Jurkat, Clone E6-1 (cell line): ENCODE measurements at regions not wholly inside any gene's neighbourhood (a gene's known extent, or its start where the extent isn't known, plus 50 kb on each side); places are given as distances from the start of the nearest gene placed in this dataset.
"Not testable (repeated sequence)": the region's sequence is repeated elsewhere in the genome, so short reads cannot be mapped to it uniquely, and the experiment has no call there.

Source experiments
- DNase-seq: peaks from one replicate; pipeline ENCODE4 v3.0.0-alpha.2; 2011; ENCODE audit warnings: low read depth, low spot score
- H3K4me3 ChIP-seq: 2 replicates; pipeline ENCODE4 v1.5.1; 2011; ENCODE audit warnings: mild to moderate bottlenecking, low read length, control low read depth, moderate library complexity

GRCh38 chr18:49697757-49698524 lies 115.4 kb downstream of the ACAA2 start:
- H3K4me3 ChIP-seq: no peak overlapping the region
- DNase-seq: no peak

- DNase-seq: no peak
- no peak overlapping the region for H3K4me3 ChIP-seq
These were observed 116.3 kb downstream of the ACAA2 start for GRCh38 chr18:49697049-49697448.

GRCh38 chr18:49694402-49694801 lies 118.9 kb downstream of the ACAA2 start:
- H3K4me3 ChIP-seq: no peak overlapping the region
- no peak for DNase-seq

- H3K4me3 ChIP-seq: no peak overlapping the region
- DNase-seq: no peak
These were observed 119.7 kb downstream of the ACAA2 start for GRCh38 chr18:49693717-49694005.

- DNase-seq: no peak
- no peak overlapping the region for H3K4me3 ChIP-seq
These were observed 120.2 kb downstream of the ACAA2 start for GRCh38 chr18:49692906-49693716.

DNA sequence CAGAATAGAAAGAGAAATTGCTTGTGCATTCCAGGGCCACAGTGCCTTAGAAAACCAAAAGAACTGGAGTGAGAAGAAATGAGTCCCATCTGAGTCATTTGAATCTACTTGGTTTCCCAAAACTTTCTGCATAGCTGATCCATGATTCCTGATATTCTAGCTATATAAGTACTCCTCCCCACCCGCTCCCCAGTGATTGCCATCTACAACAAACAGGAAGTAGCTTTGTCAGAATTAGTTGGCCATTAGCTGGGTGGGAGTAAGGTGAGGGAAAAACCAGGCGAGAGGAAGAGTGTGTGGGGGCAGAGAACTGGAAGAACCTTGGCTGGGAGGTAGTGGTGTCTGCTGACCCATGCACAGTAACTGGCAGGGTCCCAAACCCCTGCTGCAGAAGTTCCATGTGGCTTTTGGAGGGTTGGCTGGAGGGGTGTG lies 122.1 kb downstream of the ACAA2 start:
- H3K4me3 ChIP-seq: no peak overlapping the region
- no peak for DNase-seq

- no peak for DNase-seq
- no peak overlapping the region for H3K4me3 ChIP-seq
These were observed 123.0 kb downstream of the ACAA2 start for GRCh38 chr18:49690312-49690711.

DNA sequence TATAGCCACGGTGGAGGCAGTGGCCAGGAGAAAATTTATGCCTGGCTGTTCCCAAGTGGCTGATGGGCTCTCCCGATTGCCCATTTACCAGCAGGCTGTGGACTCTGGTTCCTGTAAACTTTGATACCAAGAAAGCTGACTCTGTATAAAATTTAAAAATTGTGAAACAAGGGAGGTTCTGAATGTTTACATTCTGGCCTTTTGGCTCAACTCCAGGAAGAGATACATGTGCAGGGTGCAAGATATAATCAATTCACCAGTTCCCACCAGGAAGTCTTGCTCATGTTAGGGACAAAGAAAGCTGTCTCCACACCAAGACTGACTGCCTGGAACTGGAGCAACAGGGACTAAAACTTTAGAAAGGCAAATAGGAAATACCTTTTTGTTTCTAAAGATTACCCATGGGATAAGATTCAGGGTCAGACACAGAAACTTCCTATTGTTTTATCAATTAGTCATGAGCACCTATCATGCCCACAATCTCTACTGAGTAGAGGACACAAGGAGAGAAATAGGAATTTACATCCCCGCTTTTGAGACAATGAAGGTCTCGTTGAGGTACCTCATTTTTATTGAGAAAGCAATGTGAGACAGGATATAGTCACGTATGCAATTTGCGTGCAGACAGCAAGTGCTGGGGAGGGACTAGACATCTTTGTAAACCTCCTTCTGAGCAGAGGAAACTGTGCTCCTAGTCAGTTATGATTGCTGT lies 123.5 kb downstream of the LIPG start:
- DNase-seq: no peak
- H3K4me3 ChIP-seq: no peak overlapping the region

DNA sequence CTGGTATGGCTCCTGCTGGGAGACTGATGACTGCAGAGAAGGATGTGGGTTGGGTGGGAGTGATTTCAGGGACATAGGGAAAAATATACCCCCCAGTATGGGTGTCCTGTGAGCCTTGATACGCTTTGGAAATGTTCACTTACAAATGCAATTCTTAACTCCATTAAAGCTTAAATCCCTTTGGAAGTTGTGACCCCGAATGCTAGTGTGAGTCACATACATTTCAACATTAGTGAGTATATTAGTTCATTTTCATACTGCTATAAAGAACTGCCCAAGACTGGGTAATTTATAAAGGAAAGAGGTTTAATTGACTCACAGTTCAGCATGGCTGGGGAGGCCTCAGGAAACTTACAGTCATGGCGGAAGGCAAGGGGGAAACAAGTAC lies 120.9 kb downstream of the LIPG start:
- H3K4me3 ChIP-seq, DNase-seq: not testable (repeated sequence)

DNA sequence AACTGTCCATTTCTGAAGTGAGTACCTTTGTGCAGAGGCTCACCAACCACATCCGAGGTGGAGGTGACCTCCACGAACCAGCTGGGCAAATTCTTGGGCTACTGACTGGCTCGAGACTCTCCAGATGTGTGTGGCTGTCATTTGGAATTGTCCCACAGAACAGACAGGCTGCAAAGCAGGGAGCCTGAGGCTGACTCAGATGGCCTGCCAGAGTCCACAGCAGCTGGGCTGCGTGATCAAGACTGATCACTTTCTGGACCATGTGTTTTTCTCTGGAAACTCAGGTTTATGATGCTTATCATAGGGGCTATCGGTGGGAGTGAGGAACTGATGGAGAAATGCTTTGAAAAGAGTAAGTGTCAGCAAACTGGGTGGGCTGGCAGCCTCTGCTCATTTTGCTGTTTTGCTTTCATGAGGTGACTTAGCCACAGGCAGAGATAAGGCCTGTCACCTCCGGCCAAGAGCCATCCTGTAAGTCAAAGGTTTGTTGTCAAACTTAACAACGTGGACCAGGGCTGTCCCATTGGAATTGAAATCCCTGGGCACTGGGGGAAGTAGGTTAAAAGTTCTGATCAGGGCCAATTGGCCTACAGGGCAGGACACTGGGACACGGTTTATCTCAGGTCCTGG lies 120.4 kb downstream of the LIPG start:
- DNase-seq: no peak
- H3K4me3 ChIP-seq: no peak overlapping the region

GRCh38 chr18:49681387-49681786 lies 119.5 kb downstream of the LIPG start:
- H3K4me3 ChIP-seq: no peak overlapping the region
- DNase-seq: no peak

DNA sequence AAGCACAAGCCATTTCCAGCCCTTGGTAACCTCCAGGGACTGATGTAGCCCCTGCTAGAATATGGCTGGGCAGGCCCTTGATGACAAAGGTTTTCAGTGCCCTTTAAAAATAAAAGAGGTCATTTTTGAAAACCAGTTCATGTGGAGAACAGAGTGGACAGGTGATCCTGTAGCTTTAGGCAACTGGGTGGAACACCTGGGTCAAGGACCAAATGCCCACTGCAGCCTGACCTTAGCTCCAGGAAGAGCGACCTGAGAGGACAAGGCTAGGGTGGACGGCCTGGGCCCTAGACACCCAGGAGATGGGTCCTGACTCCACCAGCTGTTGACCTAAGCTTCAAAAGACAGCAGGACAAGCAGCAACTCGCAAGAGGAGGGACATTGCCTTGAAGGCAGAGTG lies 116.6 kb downstream of the LIPG start:
- DNase-seq: no peak
- H3K4me3 ChIP-seq: no peak overlapping the region

DNA sequence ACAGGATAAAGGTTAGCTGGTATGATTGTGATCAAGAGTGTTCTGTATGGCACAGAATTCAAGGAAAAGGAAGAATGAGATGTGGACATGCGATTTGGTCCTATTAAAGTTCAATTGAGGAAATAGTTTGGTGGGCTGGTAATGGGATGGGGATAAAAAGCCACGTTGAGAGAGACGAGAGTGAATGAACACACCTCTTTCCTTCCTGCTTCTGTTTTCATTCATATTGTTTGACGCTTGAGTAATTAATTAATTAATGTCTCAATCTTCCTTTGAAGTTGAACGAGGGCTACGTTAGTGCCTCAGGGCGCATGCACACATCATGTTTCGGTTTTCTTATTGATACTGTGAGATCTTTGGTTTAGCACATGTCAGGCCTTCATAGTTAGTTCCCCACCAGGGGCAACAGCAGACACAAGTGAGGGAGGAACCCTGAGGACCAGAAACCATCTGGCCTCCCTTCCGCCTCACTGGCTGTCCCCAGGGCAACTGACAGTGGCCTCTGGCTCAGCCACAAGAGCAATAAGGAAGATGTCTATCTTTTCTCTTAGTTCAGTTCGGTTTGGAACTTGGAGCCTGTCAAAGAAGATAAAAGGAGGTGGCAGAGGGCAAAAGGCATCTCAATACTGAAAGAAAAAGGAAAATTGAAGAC lies 116.0 kb downstream of the LIPG start:
- no peak for DNase-seq
- no peak overlapping the region for H3K4me3 ChIP-seq

GRCh38 chr18:49677081-49677480 lies 115.2 kb downstream of the LIPG start:
- no peak for DNase-seq
- no peak overlapping the region for H3K4me3 ChIP-seq

GRCh38 chr18:49673281-49673680 lies 111.4 kb downstream of the LIPG start:
- no peak for DNase-seq
- H3K4me3 ChIP-seq: no peak overlapping the region

GRCh38 chr18:49672853-49673252 lies 111.0 kb downstream of the LIPG start:
- no peak for DNase-seq
- H3K4me3 ChIP-seq: no peak overlapping the region

DNA sequence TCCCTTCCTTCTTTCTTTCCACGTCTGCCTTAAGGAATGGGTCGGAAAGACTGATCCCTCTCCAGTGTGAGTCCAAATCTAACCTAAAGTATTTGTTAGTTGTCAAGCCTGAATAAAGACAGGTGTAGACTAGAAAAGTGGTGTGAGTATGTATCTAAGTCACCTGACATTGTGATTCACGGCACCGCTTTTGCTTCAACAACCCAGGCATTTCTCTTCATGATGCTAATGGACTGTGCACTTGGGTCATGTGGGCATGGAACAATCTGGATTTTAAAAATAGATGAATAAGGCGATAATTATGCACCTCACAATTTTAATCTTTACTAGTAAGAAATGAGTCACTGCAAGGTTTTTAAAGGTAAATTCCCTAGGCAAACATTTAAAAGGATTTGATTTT lies 107.5 kb downstream of the LIPG start:
- DNase-seq: no peak
- H3K4me3 ChIP-seq: no peak overlapping the region

GRCh38 chr18:49668574-49669275 lies 106.9 kb downstream of the LIPG start:
- no peak overlapping the region for H3K4me3 ChIP-seq
- no peak for DNase-seq

DNA sequence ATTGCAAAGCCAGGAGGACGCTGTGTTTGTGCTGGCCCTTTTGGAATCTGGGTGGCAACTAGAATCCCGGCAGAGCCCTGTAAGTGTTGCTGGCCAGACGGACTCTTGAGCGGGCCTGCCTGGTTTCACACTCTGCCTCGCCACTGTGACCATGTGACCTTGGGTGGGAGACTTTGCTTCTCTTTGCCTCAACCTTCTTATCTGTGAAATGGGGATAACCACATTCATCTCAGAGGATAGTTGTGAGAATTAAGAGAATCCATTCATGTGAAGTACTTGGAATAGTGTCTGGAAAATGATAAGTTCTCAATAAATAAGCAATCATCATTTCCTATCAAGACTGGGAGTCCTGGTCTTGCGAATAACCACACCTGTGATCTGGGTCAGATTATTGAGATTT lies 105.6 kb downstream of the LIPG start:
- no peak for DNase-seq
- H3K4me3 ChIP-seq: no peak overlapping the region
